GM23338 (cell line): ENCODE measurements at regions not wholly inside any gene's neighbourhood (a gene's known extent, or its start where the extent isn't known, plus 50 kb on each side); places are given as distances from the start of the nearest gene placed in this dataset.

ENCODE experiments used
- ATAC-seq: fragments of 200-7000 bp; cut with Tn5 transposase; 3 replicates; pipeline ENCODE4 v1.9.1; 2020
- DNase-seq: peaks from one replicate; pipeline ENCODE4 v3.0.0-alpha.2; 2015; ENCODE audit warnings: low spot score
- H2AFZ ChIP-seq: fragments of 200-600 bp; sonication (generic); 2 replicates; pipeline ENCODE4 v1.8.0; 2016; ENCODE audit warnings: antibody characterized with exemption, mild to moderate bottlenecking, moderate library complexity
- H3F3A ChIP-seq: fragments of 200-600 bp; sonication (generic); replicated peaks from 2 replicates; pipeline ENCODE4 v1.8.0; 2017; ENCODE audit warnings: antibody characterized with exemption, mixed run types, low read depth
- H3K27ac ChIP-seq: fragments of 200-600 bp; sonication (generic); 2 replicates; pipeline ENCODE4 v1.6.1; 2016; ENCODE audit warnings: low read depth
- H3K27me3 ChIP-seq: fragments of 200-600 bp; sonication (generic); 2 replicates; pipeline ENCODE4 v1.8.0; 2016; ENCODE audit warnings: mild to moderate bottlenecking, mixed run types, moderate library complexity; ENCODE audit not compliant: insufficient read depth
- H3K36me3 ChIP-seq: fragments of 200-600 bp; sonication (generic); 2 replicates; pipeline ENCODE4 v1.8.0; 2016; ENCODE audit warnings: mild to moderate bottlenecking; ENCODE audit not compliant: insufficient read depth
- H3K4me1 ChIP-seq: fragments of 200-600 bp; sonication (generic); 2 replicates; pipeline ENCODE4 v1.8.0; 2016; ENCODE audit warnings: mild to moderate bottlenecking, moderate library complexity; ENCODE audit not compliant: insufficient read depth
- H3K4me2 ChIP-seq: fragments of 200-600 bp; sonication (generic); 2 replicates; pipeline ENCODE4 v1.7.1; 2017; ENCODE audit warnings: mixed run types
- H3K4me3 ChIP-seq: fragments of 200-600 bp; sonication (generic); 2 replicates; pipeline ENCODE4 v1.6.1; 2016; ENCODE audit warnings: mixed run types
- H3K79me2 ChIP-seq: fragments of 200-600 bp; sonication (generic); replicated peaks from 2 replicates; pipeline ENCODE4 v1.8.0; 2017; ENCODE audit warnings: mild to moderate bottlenecking; ENCODE audit not compliant: insufficient read depth
- H3K9me2 ChIP-seq: fragments of 200-600 bp; sonication (generic); 2 replicates; pipeline ENCODE4 v1.8.0; 2017; ENCODE audit not compliant: insufficient read depth
- H4K20me1 ChIP-seq: fragments of 200-600 bp; sonication (generic); replicated peaks from 2 replicates; pipeline ENCODE4 v1.8.0; 2017; ENCODE audit warnings: mild to moderate bottlenecking; ENCODE audit not compliant: insufficient read depth
- H3K27ac Mint-ChIP-seq: 2 replicates; pipeline ENCODE4 v1.8.0; 2020; ENCODE audit warnings: inconsistent platforms, mild to moderate bottlenecking, moderate library complexity, mixed read lengths
- H3K27me3 Mint-ChIP-seq: 3 replicates; pipeline ENCODE4 v1.8.0; 2022; ENCODE audit warnings: low read depth, mild to moderate bottlenecking, moderate library complexity, mixed read lengths, inconsistent platforms; ENCODE audit not compliant: insufficient read depth, poor library complexity
- H3K36me3 Mint-ChIP-seq: 3 replicates; pipeline ENCODE4 v1.8.0; 2021; ENCODE audit warnings: low read depth, mild to moderate bottlenecking, inconsistent platforms, moderate library complexity, mixed read lengths
- H3K4me1 Mint-ChIP-seq: 3 replicates; pipeline ENCODE4 v1.8.0; 2020; ENCODE audit warnings: mild to moderate bottlenecking, inconsistent platforms, mixed read lengths
- H3K4me3 Mint-ChIP-seq: 3 replicates; pipeline ENCODE4 v1.8.0; 2021; ENCODE audit warnings: moderate library complexity, mild to moderate bottlenecking, inconsistent platforms, mixed read lengths
- H3K9me3 Mint-ChIP-seq: 3 replicates; pipeline ENCODE4 v1.8.0; 2020; ENCODE audit warnings: moderate library complexity, mild to moderate bottlenecking, inconsistent platforms, mixed read lengths
- CTCF ChIP-seq, 2 experiments: fragments of 200-600 bp in 1 of 2; sonication (generic) in 1 of 2; conservative IDR thresholded peaks; 2 replicates each; pipeline versions ENCODE4 v1.5.1 to v1.6.1; 2016 to 2017; ENCODE audit warnings: antibody characterized with exemption in 2 of 2, low read depth in 2 of 2, mild to moderate bottlenecking in 2 of 2, moderate library complexity in 1 of 2
- ETS1 ChIP-seq: IDR thresholded peaks from 2 replicates; pipeline ENCODE4 v1.6.1; 2016; ENCODE audit warnings: antibody characterized with exemption
- EZH2phosphoT487 ChIP-seq: fragments of 200-600 bp; sonication (generic); IDR thresholded peaks from one replicate; pipeline ENCODE4 v1.8.1; 2018; ENCODE audit warnings: antibody characterized with exemption; ENCODE audit not compliant: unreplicated experiment
- NANOG ChIP-seq: IDR thresholded peaks from 2 replicates; pipeline ENCODE4 v1.6.1; 2016; ENCODE audit warnings: antibody characterized with exemption, borderline replicate concordance
- POLR2AphosphoS5 ChIP-seq: IDR thresholded peaks from 2 replicates; pipeline ENCODE4 v1.6.1; 2016; ENCODE audit warnings: antibody characterized with exemption, low read depth
- STAT1 ChIP-seq: IDR thresholded peaks from one replicate; pipeline ENCODE4 v1.6.1; 2016; ENCODE audit warnings: antibody characterized with exemption; ENCODE audit not compliant: unreplicated experiment
- ZNF114 ChIP-seq: fragments of 250-450 bp; sonication (Bioruptor Pico); IDR thresholded peaks from 2 replicates; pipeline ENCODE4 v1.5.0; 2020; ENCODE audit warnings: mild to moderate bottlenecking, moderate library complexity
- ZNF331 ChIP-seq: fragments of 250-450 bp; sonication (Bioruptor Pico); IDR thresholded peaks from 2 replicates; pipeline ENCODE4 v1.5.0; 2020; ENCODE audit warnings: low read depth, mild to moderate bottlenecking, moderate library complexity
- TF ChIP-seq, protein P1 (sequence below): IDR thresholded peaks from one replicate; pipeline ENCODE4 v1.6.1; 2018; ENCODE audit warnings: antibody characterized with exemption; ENCODE audit not compliant: unreplicated experiment

- no peaks in the 10 kb centered on the region for H3K4me1 Mint-ChIP-seq
- Histone ChIP-seq H3K79me2 (no peaks in the 10 kb centered on the region), H2AFZ (no peak overlapping the region), H3K4me1 (no peaks in the 10 kb centered on the region), H3K9me2 (no peaks in the 10 kb centered on the region), H3K4me2 (no peak overlapping the region), H3K27me3 (no peaks in the 10 kb centered on the region), H3K36me3 (no peaks in the 10 kb centered on the region), H4K20me1 (no peaks in the 10 kb centered on the region), H3F3A (no peaks in the 10 kb centered on the region), H3K27ac (no peak overlapping the region), H3K4me3 (no peak overlapping the region)
- H3K27me3 Mint-ChIP-seq: peaks cover 1% of the 10 kb centered on the region
- no peak for DNase-seq
- no peak overlapping the region for H3K27ac Mint-ChIP-seq
- H3K4me3 Mint-ChIP-seq: no peak overlapping the region
- TF ChIP-seq, protein P1, sequence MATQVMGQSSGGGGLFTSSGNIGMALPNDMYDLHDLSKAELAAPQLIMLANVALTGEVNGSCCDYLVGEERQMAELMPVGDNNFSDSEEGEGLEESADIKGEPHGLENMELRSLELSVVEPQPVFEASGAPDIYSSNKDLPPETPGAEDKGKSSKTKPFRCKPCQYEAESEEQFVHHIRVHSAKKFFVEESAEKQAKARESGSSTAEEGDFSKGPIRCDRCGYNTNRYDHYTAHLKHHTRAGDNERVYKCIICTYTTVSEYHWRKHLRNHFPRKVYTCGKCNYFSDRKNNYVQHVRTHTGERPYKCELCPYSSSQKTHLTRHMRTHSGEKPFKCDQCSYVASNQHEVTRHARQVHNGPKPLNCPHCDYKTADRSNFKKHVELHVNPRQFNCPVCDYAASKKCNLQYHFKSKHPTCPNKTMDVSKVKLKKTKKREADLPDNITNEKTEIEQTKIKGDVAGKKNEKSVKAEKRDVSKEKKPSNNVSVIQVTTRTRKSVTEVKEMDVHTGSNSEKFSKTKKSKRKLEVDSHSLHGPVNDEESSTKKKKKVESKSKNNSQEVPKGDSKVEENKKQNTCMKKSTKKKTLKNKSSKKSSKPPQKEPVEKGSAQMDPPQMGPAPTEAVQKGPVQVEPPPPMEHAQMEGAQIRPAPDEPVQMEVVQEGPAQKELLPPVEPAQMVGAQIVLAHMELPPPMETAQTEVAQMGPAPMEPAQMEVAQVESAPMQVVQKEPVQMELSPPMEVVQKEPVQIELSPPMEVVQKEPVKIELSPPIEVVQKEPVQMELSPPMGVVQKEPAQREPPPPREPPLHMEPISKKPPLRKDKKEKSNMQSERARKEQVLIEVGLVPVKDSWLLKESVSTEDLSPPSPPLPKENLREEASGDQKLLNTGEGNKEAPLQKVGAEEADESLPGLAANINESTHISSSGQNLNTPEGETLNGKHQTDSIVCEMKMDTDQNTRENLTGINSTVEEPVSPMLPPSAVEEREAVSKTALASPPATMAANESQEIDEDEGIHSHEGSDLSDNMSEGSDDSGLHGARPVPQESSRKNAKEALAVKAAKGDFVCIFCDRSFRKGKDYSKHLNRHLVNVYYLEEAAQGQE: no peak
- TF ChIP-seq EZH2phosphoT487 (no peak), ZNF331 (CRISPR knock-in tag) (no peak), STAT1 (no peak), POLR2AphosphoS5 (no peak), CTCF (conservative IDR thresholded peaks at IDR 0.05; ENCODE audit: low read depth in 2 of 2) (no peak), NANOG (no peak)
- no peak for ATAC-seq
- no peaks in the 10 kb centered on the region for H3K36me3 Mint-ChIP-seq
- H3K9me3 Mint-ChIP-seq: peaks cover 10% of the 10 kb centered on the region
Observed at GRCh38 chr16:86970279-86970678, 346.9 kb downstream of the C16orf95 start.

- H3K9me3 Mint-ChIP-seq: peaks cover 10% of the 10 kb centered on the region
- H2AFZ ChIP-seq: no peak overlapping the region
- H3K79me2 ChIP-seq: no peaks in the 10 kb centered on the region
- H3K27me3 ChIP-seq: no peaks in the 10 kb centered on the region
- no peak overlapping the region for H3K4me2 ChIP-seq
- H3K27me3 Mint-ChIP-seq: peaks cover 1% of the 10 kb centered on the region
- H3K4me1 Mint-ChIP-seq: peaks cover 2% of the 10 kb centered on the region; the same call in 2 of the 3 replicates
- DNase-seq (no peak), ATAC-seq (no peak)
- no peak overlapping the region for H3K4me3 Mint-ChIP-seq
- H3K4me3 ChIP-seq: no peak overlapping the region
- 0 out of 2 replicates have a peak, but pooled peaks cover 1% of the 10 kb centered on the region for H3K9me2 ChIP-seq
- no peaks in the 10 kb centered on the region for H3K4me1 ChIP-seq
- no peaks in the 10 kb centered on the region for H3K36me3 ChIP-seq
- H3K27ac Mint-ChIP-seq: no peak overlapping the region
- TF ChIP-seq ZNF331 (CRISPR knock-in tag) (no peak), ETS1 (no peak), ZNF114 (CRISPR knock-in tag) (no peak), NANOG (no peak), EZH2phosphoT487 (no peak), CTCF (conservative IDR thresholded peaks at IDR 0.05; ENCODE audit: low read depth in 2 of 2) (no peak), STAT1 (no peak)
- no peaks in the 10 kb centered on the region for H4K20me1 ChIP-seq
- no peaks in the 10 kb centered on the region for H3K36me3 Mint-ChIP-seq
- no peaks in the 10 kb centered on the region for H3F3A ChIP-seq
- no peak overlapping the region for H3K27ac ChIP-seq
Observed at GRCh38 chr16:86970726-86971125, 346.5 kb downstream of the C16orf95 start.
